Coronary artery (tissue), 2 donors: ENCODE measurements at regions not wholly inside any gene's neighbourhood (a gene's known extent, or its start where the extent isn't known, plus 50 kb on each side); places are given as distances from the start of the nearest gene placed in this dataset.

ENCODE experiments used
- DNase-seq: peaks from one replicate; pipeline ENCODE4 v3.0.0-alpha.2; 2017; ENCODE audit warnings: low spot score
- H3K27ac ChIP-seq, 2 donors: fragments of 200-600 bp; sonication (generic); one replicate each; pipeline ENCODE4 v1.5.1; 2016 to 2019
- H3K4me3 ChIP-seq: fragments of 200-600 bp; sonication (generic); 2 replicates; pipeline ENCODE4 v1.5.1; 2016; ENCODE audit warnings: mild to moderate bottlenecking, moderate library complexity
- CTCF ChIP-seq: fragments of 200-600 bp; sonication (generic); IDR thresholded peaks from one replicate; pipeline ENCODE4 v1.5.1; 2019; ENCODE audit warnings: antibody characterized with exemption

GRCh38 chr1:81563632-81564031 is 237.1 kb upstream of the ADGRL2 start:
- DNase-seq: no peak
- no peak for TF ChIP-seq CTCF
- Histone ChIP-seq H3K27ac (no peak overlapping the region), H3K4me3 (no peak overlapping the region)

DNA sequence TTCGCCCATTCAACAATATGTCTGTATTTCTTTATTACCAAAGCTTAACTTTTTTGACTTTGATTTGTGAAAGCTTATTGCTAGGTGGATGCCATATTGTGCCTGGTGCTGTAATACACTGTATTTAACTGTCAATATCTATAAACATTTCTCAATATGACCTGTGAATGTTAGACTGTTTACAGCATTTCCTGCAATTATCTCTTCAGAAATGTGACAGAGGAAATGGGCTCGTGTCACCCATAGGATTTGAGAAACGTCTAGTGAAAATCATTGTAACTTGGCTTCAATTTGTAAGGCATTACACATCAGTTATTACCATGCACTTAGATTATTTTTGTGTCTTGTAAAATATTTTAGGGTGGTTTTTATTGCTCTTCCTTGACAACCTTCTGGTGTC is 237.8 kb upstream of the ADGRL2 start:
- no peak overlapping the region for H3K4me3 ChIP-seq
- no peak for TF ChIP-seq CTCF
- no peak for DNase-seq
- no peak overlapping the region for H3K27ac ChIP-seq

- no peak overlapping the region for H3K27ac ChIP-seq
- no peak for DNase-seq
- no peak overlapping the region for H3K4me3 ChIP-seq
- TF ChIP-seq CTCF: no peak
Measured at GRCh38 chr1:81560629-81561028, 240.1 kb upstream of the ADGRL2 start.

GRCh38 chr1:81559662-81560350 is 240.9 kb upstream of the ADGRL2 start:
- TF ChIP-seq CTCF: no peak
- no peak overlapping the region for H3K4me3 ChIP-seq
- no peak overlapping the region for H3K27ac ChIP-seq
- DNase-seq: no peak

- TF ChIP-seq CTCF: no peak
- Histone ChIP-seq H3K27ac (no peak overlapping the region), H3K4me3 (no peak overlapping the region)
- no peak for DNase-seq
Measured at GRCh38 chr1:81558291-81559076, 242.2 kb upstream of the ADGRL2 start.

DNA sequence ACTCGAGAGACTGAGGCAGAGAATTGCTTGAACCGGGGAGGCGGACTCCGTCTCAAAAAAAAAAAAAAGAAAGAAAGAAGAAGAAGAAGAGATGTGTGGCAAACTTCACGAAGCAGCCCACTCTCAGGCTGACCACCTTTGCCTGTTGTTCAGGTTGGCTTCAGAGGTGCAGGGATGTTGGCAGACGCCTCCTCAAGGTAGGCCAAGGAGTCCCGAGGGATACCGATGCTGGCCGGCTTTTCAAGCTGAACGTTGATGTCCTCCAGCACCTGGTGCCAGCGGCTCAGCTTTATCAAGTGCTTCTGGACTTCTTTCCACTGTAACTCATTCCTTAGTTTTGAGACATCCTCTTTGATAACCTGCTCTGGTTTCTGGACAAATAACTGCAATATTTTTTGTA is 243.8 kb upstream of the ADGRL2 start:
- H3K27ac ChIP-seq: no peak overlapping the region
- no peak for DNase-seq
- no peak for TF ChIP-seq CTCF
- H3K4me3 ChIP-seq: no peak overlapping the region

GRCh38 chr1:81554534-81554933 is 246.2 kb upstream of the ADGRL2 start:
- DNase-seq: no peak
- TF ChIP-seq CTCF: no peak
- Histone ChIP-seq H3K27ac (no peak overlapping the region), H3K4me3 (no peak overlapping the region)
